ENCODE measurements at regions not wholly inside any gene's neighbourhood (a gene's known extent, or its start where the extent isn't known, plus 50 kb on each side); places are given as distances from the start of the nearest gene placed in this dataset.

DNA sequence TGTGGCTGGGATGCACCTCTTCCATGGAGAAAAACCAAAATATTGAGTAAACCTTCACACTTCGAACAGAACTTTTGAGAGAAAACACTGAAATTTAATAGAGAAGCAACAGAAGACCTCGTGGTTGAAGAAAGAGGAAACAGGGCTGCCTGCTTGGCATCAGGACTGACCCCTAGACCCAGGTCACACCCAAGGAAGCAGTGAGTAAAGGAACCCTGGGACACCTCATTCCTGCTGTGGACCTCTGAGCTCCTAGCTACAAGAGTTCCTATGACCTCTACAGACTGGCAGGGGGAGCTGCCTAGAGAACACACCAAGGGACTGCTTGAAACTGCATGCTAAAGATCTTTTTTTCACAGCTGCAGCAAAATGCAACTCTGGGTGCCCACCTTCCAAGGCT is 67.8 kb downstream of the FASLG start:
- no peak for TF ChIP-seq POLR2AphosphoS5 (IDR thresholded peaks at IDR 0.05; ENCODE audit: low read depth, low read length)
- TF ChIP-seq SIN3A (IDR thresholded peaks at IDR 0.05; ENCODE audit: borderline replicate concordance, insufficient read depth, low read length), result no peak
